ENCODE measurements at regions not wholly inside any gene's neighbourhood (a gene's known extent, or its start where the extent isn't known, plus 50 kb on each side); places are given as distances from the start of the nearest gene placed in this dataset.

- intact Hi-C loops (cut with DNase I): no loop called here
- Histone ChIP-seq H3K27ac (no peak overlapping the region), H3K9me3 (no peaks in the 10 kb centered on the region), H3K27me3 (no peaks in the 10 kb centered on the region), H3K4me3 (no peak overlapping the region), H3K4me1 (no peaks in the 10 kb centered on the region), H3K36me3 (no peaks in the 10 kb centered on the region)
- TF ChIP-seq POLR2AphosphoS5 (IDR thresholded peaks at IDR 0.05) (no peak), POLR2A (IDR thresholded peaks at IDR 0.05) (no peak), EP300 (IDR thresholded peaks at IDR 0.05) (no peak), CTCF (IDR thresholded peaks at IDR 0.05) (no peak)
- DNase-seq: no peak
- 94 to 95% methylated on average over 3 of the region's 3 CpGs for WGBS, 2 donors
Measured at GRCh38 chr13:55347528-55347927, 1793.2 kb upstream of the PRR20A start.

GRCh38 chr13:55359067-55359466, 1781.7 kb upstream of the PRR20A start:
- TF ChIP-seq POLR2AphosphoS5 (IDR thresholded peaks at IDR 0.05) (no peak), EP300 (IDR thresholded peaks at IDR 0.05) (no peak), POLR2A (IDR thresholded peaks at IDR 0.05) (no peak), CTCF (IDR thresholded peaks at IDR 0.05) (no peak)
- Histone ChIP-seq H3K27ac (no peak overlapping the region), H3K9me3 (no peaks in the 10 kb centered on the region), H3K4me3 (no peak overlapping the region), H3K4me1 (no peaks in the 10 kb centered on the region), H3K36me3 (no peaks in the 10 kb centered on the region), H3K27me3 (no peaks in the 10 kb centered on the region)
- no peak for DNase-seq
- intact Hi-C loops (cut with DNase I): no loop called here
- WGBS, 2 donors: 79 to 81% methylated on average over 1 of the region's 1 CpG

GRCh38 chr13:55361141-55361540, 1779.6 kb upstream of the PRR20A start:
- no peaks in the 10 kb centered on the region for H3K27me3 ChIP-seq
- no peaks in the 10 kb centered on the region for H3K4me1 ChIP-seq
- H3K9me3 ChIP-seq: no peaks in the 10 kb centered on the region
- H3K4me3 ChIP-seq: no peak overlapping the region
- no peak overlapping the region for H3K27ac ChIP-seq
- no peaks in the 10 kb centered on the region for H3K36me3 ChIP-seq
- TF ChIP-seq EP300 (IDR thresholded peaks at IDR 0.05) (no peak), POLR2A (IDR thresholded peaks at IDR 0.05) (no peak), CTCF (IDR thresholded peaks at IDR 0.05) (no peak), POLR2AphosphoS5 (IDR thresholded peaks at IDR 0.05) (no peak)
- intact Hi-C loops (cut with DNase I): no loop called here
- DNase-seq: no peak

- no peaks in the 10 kb centered on the region for H3K36me3 ChIP-seq
- H3K27me3 ChIP-seq: no peaks in the 10 kb centered on the region
- DNase-seq: no peak
- H3K4me3 ChIP-seq: no peak overlapping the region
- H3K4me1 ChIP-seq: no peaks in the 10 kb centered on the region
- no peaks in the 10 kb centered on the region for H3K9me3 ChIP-seq
- TF ChIP-seq CTCF (IDR thresholded peaks at IDR 0.05): no peak
- no peak for TF ChIP-seq EP300 (IDR thresholded peaks at IDR 0.05)
- TF ChIP-seq POLR2A (IDR thresholded peaks at IDR 0.05): no peak
- TF ChIP-seq POLR2AphosphoS5 (IDR thresholded peaks at IDR 0.05): no peak
- 34 to 45% methylated on average over 3 of the region's 3 CpGs for WGBS, 2 donors
- intact Hi-C loops (cut with DNase I): no loop called here
- H3K27ac ChIP-seq: no peak overlapping the region
Measured at GRCh38 chr13:55366676-55367075, 1774.0 kb upstream of the PRR20A start.

GRCh38 chr13:55394470-55394869, 1746.2 kb upstream of the PRR20A start:
- H3K4me3 ChIP-seq: no peak overlapping the region
- intact Hi-C loops (cut with DNase I): no loop called here
- 70 to 86% methylated on average over 3 of the region's 3 CpGs for WGBS, 2 donors
- H3K27me3 ChIP-seq: no peaks in the 10 kb centered on the region
- peaks cover 0 to 2% (median under 1%) of the 10 kb centered on the region in 4 donors for H3K9me3 ChIP-seq
- no peaks in the 10 kb centered on the region for H3K36me3 ChIP-seq
- TF ChIP-seq POLR2AphosphoS5 (IDR thresholded peaks at IDR 0.05): no peak
- H3K27ac ChIP-seq: no peak overlapping the region
- H3K4me1 ChIP-seq: peaks cover 0 to 10% (median 0%) of the 10 kb centered on the region in 4 donors
- DNase-seq: no peak

Measured in sigmoid colon (tissue), 6 donors.